GM12878 (cell line): ENCODE measurements at regions not wholly inside any gene's neighbourhood (a gene's known extent, or its start where the extent isn't known, plus 50 kb on each side); places are given as distances from the start of the nearest gene placed in this dataset.

Source experiments
- ATAC-seq: fragments of 200-7000 bp; cut with Tn5 transposase; 3 replicates; pipeline ENCODE4 v1.9.1; 2020; ENCODE audit warnings: mild to moderate bottlenecking, moderate library complexity
- BruUV-seq: library from RNA; stranded (reverse); fragments of 400-500 nt; replicated peaks from 2 replicates; lab custom pipeline; 2021; lab: Mats Ljungman, UMichigan
- CTCF ChIA-PET: fragments of 300-600 bp; sonication (Branson Sonifier 250); formaldehyde crosslinking; extraction: SDS; loops from one replicate; lab custom pipeline; 2021; ENCODE audit warnings: inconsistent platforms; lab: Yijun Ruan, JAX
- POLR2A ChIA-PET: fragments of 350-600 bp; formaldehyde crosslinking; extraction: SDS; loops from one replicate; lab custom pipeline; 2021; ENCODE audit warnings: inconsistent platforms; lab: Charles Lee
- RAD21 ChIA-PET: fragments of 300-600 bp; sonication (Branson Sonifier 250); formaldehyde crosslinking; loops from one replicate; lab custom pipeline; 2023; ENCODE audit warnings: antibody characterized with exemption; ENCODE audit not compliant: unreplicated experiment; lab: Charles Lee
- SMC1A ChIA-PET: fragments of 300-600 bp; sonication (Branson Sonifier 250); formaldehyde crosslinking; loops from one replicate; lab custom pipeline; 2023; ENCODE audit not compliant: unreplicated experiment, uncharacterized antibody; lab: Charles Lee
- DNase-seq: peaks from one replicate; pipeline ENCODE4 v3.0.0-alpha.2; 2011; ENCODE audit warnings: low read depth, low spot score
- FAIRE-seq: peaks from 3 replicates; lab custom pipeline; 2011; peaks lifted over from hg19 to GRCh38; lab: Jason Lieb, UNC
- H2AFZ ChIP-seq: 2 replicates; pipeline ENCODE4 v1.6.0; 2011; ENCODE audit warnings: low read depth, low read length, control low read depth; ENCODE audit not compliant: control insufficient read depth
- H3K27ac ChIP-seq: 2 replicates; pipeline ENCODE4 v1.5.1; 2011; ENCODE audit warnings: control low read depth; ENCODE audit not compliant: control insufficient read depth, insufficient read depth
- H3K27me3 ChIP-seq, 2 experiments: replicated peaks in 1 of 2; 2 replicates each; pipeline versions ENCODE4 v1.6.0 to v1.6.1; 2011; ENCODE audit warnings: low read length in 1 of 2; ENCODE audit not compliant: control insufficient read depth in 2 of 2, insufficient read depth in 2 of 2
- H3K36me3 ChIP-seq, 2 experiments: 2 replicates each; pipeline ENCODE4 v1.5.1; 2011; ENCODE audit warnings: low read length in 1 of 2; ENCODE audit not compliant: control insufficient read depth in 2 of 2, insufficient read depth in 2 of 2
- H3K4me1 ChIP-seq: 2 replicates; pipeline ENCODE4 v1.6.1; 2011; ENCODE audit warnings: mild to moderate bottlenecking, low read length, moderate library complexity, mixed read lengths; ENCODE audit not compliant: control insufficient read depth, insufficient read depth
- H3K4me2 ChIP-seq: 2 replicates; pipeline ENCODE4 v1.6.0; 2011; ENCODE audit warnings: control low read depth; ENCODE audit not compliant: control insufficient read depth, insufficient read depth
- H3K4me3 ChIP-seq: fragments of 200-600 bp; sonication (generic); 2 replicates; pipeline ENCODE4 v1.5.1; 2016
- H3K79me2 ChIP-seq: 2 replicates; pipeline ENCODE4 v1.6.0; 2011; ENCODE audit warnings: low read length; ENCODE audit not compliant: control insufficient read depth, insufficient read depth
- H3K9ac ChIP-seq: 2 replicates; pipeline ENCODE4 v1.8.0; 2011; ENCODE audit warnings: low read length, control low read depth, mixed read lengths; ENCODE audit not compliant: control insufficient read depth, insufficient read depth
- H3K9me3 ChIP-seq: replicated peaks from 3 replicates; pipeline ENCODE4 v1.5.1; 2011; ENCODE audit warnings: mild to moderate bottlenecking, low read length; ENCODE audit not compliant: control insufficient read depth, insufficient read depth
- H4K20me1 ChIP-seq: 2 replicates; pipeline ENCODE4 v1.6.0; 2011; ENCODE audit not compliant: control insufficient read depth, insufficient read depth
- BCL11A ChIP-seq: IDR thresholded peaks from 2 replicates; pipeline ENCODE4 v1.6.1; 2011; ENCODE audit warnings: low read depth, low read length
- BHLHE40 ChIP-seq, 2 experiments: fragments of 450-650 bp in 1 of 2; IDR thresholded peaks; 2 replicates each; pipeline ENCODE4 v1.6.1; 2011 to 2017; ENCODE audit warnings: low read depth in 2 of 2, borderline replicate concordance in 1 of 2, improper control_type of control experiment in 1 of 2, low read length in 1 of 2, mild to moderate bottlenecking in 1 of 2
- IKZF1 ChIP-seq: fragments of 450-650 bp; conservative IDR thresholded peaks from 2 replicates; pipeline ENCODE4 v1.6.1; 2017; ENCODE audit warnings: antibody characterized with exemption, mild to moderate bottlenecking
- IKZF2 ChIP-seq, 2 experiments: fragments of 450-650 bp; IDR thresholded peaks; 2 replicates each; pipeline ENCODE4 v1.6.1; 2017; ENCODE audit warnings: mild to moderate bottlenecking in 2 of 2, moderate library complexity in 2 of 2
- NFIC ChIP-seq: IDR thresholded peaks from 2 replicates; pipeline ENCODE4 v1.6.1; 2012; ENCODE audit warnings: low read depth, mild to moderate bottlenecking, inconsistent platforms, low read length, moderate library complexity
- SPI1 ChIP-seq: IDR thresholded peaks from 2 replicates; pipeline ENCODE4 v1.6.1; 2011; ENCODE audit warnings: low read depth, mild to moderate bottlenecking, low read length, moderate library complexity, borderline replicate concordance; ENCODE audit not compliant: insufficient read depth
- STAT1 ChIP-seq: fragments of 450-650 bp; conservative IDR thresholded peaks from 2 replicates; pipeline ENCODE4 v1.6.1; 2014; ENCODE audit warnings: antibody characterized with exemption, mild to moderate bottlenecking
- SUPT20H ChIP-seq: IDR thresholded peaks from 2 replicates; pipeline ENCODE4 v1.6.1; 2011; ENCODE audit warnings: low read depth, mild to moderate bottlenecking, low read length, moderate library complexity, borderline replicate concordance; ENCODE audit not compliant: control insufficient read depth
- TAF1 ChIP-seq: IDR thresholded peaks from 2 replicates; pipeline ENCODE4 v1.6.1; 2011; ENCODE audit warnings: mild to moderate bottlenecking, low read depth, low read length, borderline replicate concordance
- TCF12 ChIP-seq: IDR thresholded peaks from 2 replicates; pipeline ENCODE4 v1.6.1; 2011; ENCODE audit warnings: low read depth, mild to moderate bottlenecking, low read length
- YBX1 ChIP-seq: fragments of 450-650 bp; IDR thresholded peaks from 2 replicates; pipeline ENCODE4 v1.6.1; 2016; ENCODE audit warnings: antibody characterized with exemption
- ZNF384 ChIP-seq: IDR thresholded peaks from 2 replicates; pipeline ENCODE4 v1.6.1; 2012; ENCODE audit warnings: low read depth, mild to moderate bottlenecking, low read length, improper control_type of control experiment, borderline replicate concordance
- ZNF622 ChIP-seq: fragments of 450-650 bp; IDR thresholded peaks from 2 replicates; pipeline ENCODE4 v1.6.1; 2017; ENCODE audit warnings: mild to moderate bottlenecking, inconsistent platforms
- WGBS: methylation state at CpG from one replicate; pipeline ENCODE4 v1.1.6; 2016; ENCODE audit warnings: low lambda C conversion rate; ENCODE audit not compliant: insufficient replicate concordance, insufficient coverage; ENCODE audit errors: missing lambda C conversion rate; 5-methylcytosine and 5-hydroxymethylcytosine counted together
- in situ Hi-C: fragments of 300-500 bp; cut with MboI; formaldehyde crosslinking; loops from 9 replicates; pipeline ENCODE4 v1.14.3; 2018; ENCODE audit warnings: mixed read lengths
- intact Hi-C: fragments of 100-400 bp; cut with micrococcal nuclease; formaldehyde crosslinking; loops from one replicate; pipeline ENCODE4 v1.14.2; 2022; ENCODE audit not compliant: unreplicated experiment
- TF ChIP-seq, protein P1 (sequence below): fragments of 450-650 bp; IDR thresholded peaks from 2 replicates; pipeline ENCODE4 v1.6.1; 2014; ENCODE audit warnings: mild to moderate bottlenecking
- TF ChIP-seq, protein P2 (sequence below): fragments of 450-650 bp; IDR thresholded peaks from 2 replicates; pipeline ENCODE4 v1.6.1; 2017; ENCODE audit warnings: antibody characterized with exemption, mild to moderate bottlenecking, moderate library complexity
- TF ChIP-seq, protein P3 (sequence below): IDR thresholded peaks from 2 replicates; pipeline ENCODE4 v1.6.1; 2012; ENCODE audit warnings: low read depth, low read length, improper control_type of control experiment
- TF ChIP-seq, protein P4 (sequence below): IDR thresholded peaks from 2 replicates; pipeline ENCODE4 v1.6.1; 2011; ENCODE audit warnings: borderline replicate concordance, low read depth, mild to moderate bottlenecking, moderate library complexity, mixed read lengths, low read length; ENCODE audit not compliant: insufficient read depth; ENCODE audit errors: extremely low read length
- TF ChIP-seq, protein P5 (sequence below), 3 experiments: IDR thresholded peaks in 2 of 3; conservative IDR thresholded peaks in 1 of 3; 2 replicates each; pipeline ENCODE4 v1.5.1; 2011; ENCODE audit warnings: low read depth in 3 of 3, low read length in 3 of 3, mild to moderate bottlenecking in 3 of 3, control low read depth in 2 of 3, moderate library complexity in 2 of 3, inconsistent platforms in 1 of 3, mixed read lengths in 1 of 3; ENCODE audit not compliant: control insufficient read depth in 2 of 3, insufficient read depth in 1 of 3; ENCODE audit errors: extremely low read depth in 1 of 3

- POLR2A ChIA-PET = no interaction called here
- TF ChIP-seq, protein P1, sequence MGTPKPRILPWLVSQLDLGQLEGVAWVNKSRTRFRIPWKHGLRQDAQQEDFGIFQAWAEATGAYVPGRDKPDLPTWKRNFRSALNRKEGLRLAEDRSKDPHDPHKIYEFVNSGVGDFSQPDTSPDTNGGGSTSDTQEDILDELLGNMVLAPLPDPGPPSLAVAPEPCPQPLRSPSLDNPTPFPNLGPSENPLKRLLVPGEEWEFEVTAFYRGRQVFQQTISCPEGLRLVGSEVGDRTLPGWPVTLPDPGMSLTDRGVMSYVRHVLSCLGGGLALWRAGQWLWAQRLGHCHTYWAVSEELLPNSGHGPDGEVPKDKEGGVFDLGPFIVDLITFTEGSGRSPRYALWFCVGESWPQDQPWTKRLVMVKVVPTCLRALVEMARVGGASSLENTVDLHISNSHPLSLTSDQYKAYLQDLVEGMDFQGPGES = no peak
- TF ChIP-seq ZNF622 (no peak), BCL11A (no peak), BHLHE40 (IDR thresholded peaks at IDR 0.05; ENCODE audit: borderline replicate concordance in 1 of 2, low read depth in 2 of 2, low read length in 1 of 2) (no peak), STAT1 (no peak), IKZF2 (IDR thresholded peaks at IDR 0.05) (no peak), TCF12 (no peak), SUPT20H (no peak), NFIC (no peak), ZNF384 (no peak), TAF1 (no peak), IKZF1 (no peak), YBX1 (no peak), SPI1 (no peak)
- TF ChIP-seq, protein P2, sequence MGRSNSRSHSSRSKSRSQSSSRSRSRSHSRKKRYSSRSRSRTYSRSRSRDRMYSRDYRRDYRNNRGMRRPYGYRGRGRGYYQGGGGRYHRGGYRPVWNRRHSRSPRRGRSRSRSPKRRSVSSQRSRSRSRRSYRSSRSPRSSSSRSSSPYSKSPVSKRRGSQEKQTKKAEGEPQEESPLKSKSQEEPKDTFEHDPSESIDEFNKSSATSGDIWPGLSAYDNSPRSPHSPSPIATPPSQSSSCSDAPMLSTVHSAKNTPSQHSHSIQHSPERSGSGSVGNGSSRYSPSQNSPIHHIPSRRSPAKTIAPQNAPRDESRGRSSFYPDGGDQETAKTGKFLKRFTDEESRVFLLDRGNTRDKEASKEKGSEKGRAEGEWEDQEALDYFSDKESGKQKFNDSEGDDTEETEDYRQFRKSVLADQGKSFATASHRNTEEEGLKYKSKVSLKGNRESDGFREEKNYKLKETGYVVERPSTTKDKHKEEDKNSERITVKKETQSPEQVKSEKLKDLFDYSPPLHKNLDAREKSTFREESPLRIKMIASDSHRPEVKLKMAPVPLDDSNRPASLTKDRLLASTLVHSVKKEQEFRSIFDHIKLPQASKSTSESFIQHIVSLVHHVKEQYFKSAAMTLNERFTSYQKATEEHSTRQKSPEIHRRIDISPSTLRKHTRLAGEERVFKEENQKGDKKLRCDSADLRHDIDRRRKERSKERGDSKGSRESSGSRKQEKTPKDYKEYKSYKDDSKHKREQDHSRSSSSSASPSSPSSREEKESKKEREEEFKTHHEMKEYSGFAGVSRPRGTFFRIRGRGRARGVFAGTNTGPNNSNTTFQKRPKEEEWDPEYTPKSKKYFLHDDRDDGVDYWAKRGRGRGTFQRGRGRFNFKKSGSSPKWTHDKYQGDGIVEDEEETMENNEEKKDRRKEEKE = no peak
- TF ChIP-seq, protein P3, sequence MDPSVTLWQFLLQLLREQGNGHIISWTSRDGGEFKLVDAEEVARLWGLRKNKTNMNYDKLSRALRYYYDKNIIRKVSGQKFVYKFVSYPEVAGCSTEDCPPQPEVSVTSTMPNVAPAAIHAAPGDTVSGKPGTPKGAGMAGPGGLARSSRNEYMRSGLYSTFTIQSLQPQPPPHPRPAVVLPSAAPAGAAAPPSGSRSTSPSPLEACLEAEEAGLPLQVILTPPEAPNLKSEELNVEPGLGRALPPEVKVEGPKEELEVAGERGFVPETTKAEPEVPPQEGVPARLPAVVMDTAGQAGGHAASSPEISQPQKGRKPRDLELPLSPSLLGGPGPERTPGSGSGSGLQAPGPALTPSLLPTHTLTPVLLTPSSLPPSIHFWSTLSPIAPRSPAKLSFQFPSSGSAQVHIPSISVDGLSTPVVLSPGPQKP = no peak
- TF ChIP-seq, protein P4, sequence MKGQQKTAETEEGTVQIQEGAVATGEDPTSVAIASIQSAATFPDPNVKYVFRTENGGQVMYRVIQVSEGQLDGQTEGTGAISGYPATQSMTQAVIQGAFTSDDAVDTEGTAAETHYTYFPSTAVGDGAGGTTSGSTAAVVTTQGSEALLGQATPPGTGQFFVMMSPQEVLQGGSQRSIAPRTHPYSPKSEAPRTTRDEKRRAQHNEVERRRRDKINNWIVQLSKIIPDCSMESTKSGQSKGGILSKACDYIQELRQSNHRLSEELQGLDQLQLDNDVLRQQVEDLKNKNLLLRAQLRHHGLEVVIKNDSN = no peak
- TF ChIP-seq, protein P5, sequence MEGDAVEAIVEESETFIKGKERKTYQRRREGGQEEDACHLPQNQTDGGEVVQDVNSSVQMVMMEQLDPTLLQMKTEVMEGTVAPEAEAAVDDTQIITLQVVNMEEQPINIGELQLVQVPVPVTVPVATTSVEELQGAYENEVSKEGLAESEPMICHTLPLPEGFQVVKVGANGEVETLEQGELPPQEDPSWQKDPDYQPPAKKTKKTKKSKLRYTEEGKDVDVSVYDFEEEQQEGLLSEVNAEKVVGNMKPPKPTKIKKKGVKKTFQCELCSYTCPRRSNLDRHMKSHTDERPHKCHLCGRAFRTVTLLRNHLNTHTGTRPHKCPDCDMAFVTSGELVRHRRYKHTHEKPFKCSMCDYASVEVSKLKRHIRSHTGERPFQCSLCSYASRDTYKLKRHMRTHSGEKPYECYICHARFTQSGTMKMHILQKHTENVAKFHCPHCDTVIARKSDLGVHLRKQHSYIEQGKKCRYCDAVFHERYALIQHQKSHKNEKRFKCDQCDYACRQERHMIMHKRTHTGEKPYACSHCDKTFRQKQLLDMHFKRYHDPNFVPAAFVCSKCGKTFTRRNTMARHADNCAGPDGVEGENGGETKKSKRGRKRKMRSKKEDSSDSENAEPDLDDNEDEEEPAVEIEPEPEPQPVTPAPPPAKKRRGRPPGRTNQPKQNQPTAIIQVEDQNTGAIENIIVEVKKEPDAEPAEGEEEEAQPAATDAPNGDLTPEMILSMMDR (IDR thresholded peaks at IDR 0.05 in 2 of 3, conservative IDR thresholded peaks at IDR 0.05 in 1 of 3; ENCODE audit: control insufficient read depth in 2 of 3, extremely low read depth in 1 of 3, insufficient read depth in 1 of 3, low read depth in 3 of 3, low read length in 3 of 3) = no peak
These were observed 226.3 kb upstream of the PPARGC1A start for GRCh38 chr4:24116107-24116506.

More at GRCh38 chr4:24116107-24116506, 226.3 kb upstream of the PPARGC1A start:
- no peak overlapping the region for H3K4me2 ChIP-seq
- intact Hi-C loops = no loop called here
- no peaks in the 10 kb centered on the region for H3K36me3 ChIP-seq
- WGBS = 0% methylated on average over 3 of the region's 3 CpGs
- no TSS peak for BruUV-seq
- no peaks in the 10 kb centered on the region for H4K20me1 ChIP-seq
- no peaks in the 10 kb centered on the region for H3K9me3 ChIP-seq
- no peak overlapping the region for H3K9ac ChIP-seq
- H3K27ac ChIP-seq = no peak overlapping the region
- no peaks in the 10 kb centered on the region for H3K27me3 ChIP-seq
- SMC1A ChIA-PET = no interaction called here
- CTCF ChIA-PET = interaction anchor here (1.4 kb wide), 1 partner anchor 13 kb away, joined by 3 read pairs; no protein-coding TSS in a partner anchor
- no peaks in the 10 kb centered on the region for H3K79me2 ChIP-seq
- RAD21 ChIA-PET = no interaction called here
- ATAC-seq (no peak), DNase-seq (no peak), FAIRE-seq (no peak)
- H3K4me3 ChIP-seq = no peak overlapping the region
- in situ Hi-C loops = no loop called here
- H3K4me1 ChIP-seq = no peaks in the 10 kb centered on the region
- no peak overlapping the region for H2AFZ ChIP-seq
